Liver (tissue), 8 donors: ENCODE measurements at regions not wholly inside any gene's neighbourhood (a gene's known extent, or its start where the extent isn't known, plus 50 kb on each side); places are given as distances from the start of the nearest gene placed in this dataset.

ENCODE experiments used
- DNase-seq: peaks from one replicate; pipeline ENCODE4 v3.0.0-alpha.2; 2017; ENCODE audit warnings: low spot score
- H3K27ac ChIP-seq, 2 donors: one replicate each; pipeline ENCODE4 v1.7.0; 2013; ENCODE audit warnings: inconsistent platforms in 2 of 2, low read length in 2 of 2, control low read depth in 1 of 2, low read depth in 1 of 2, mild to moderate bottlenecking in 1 of 2
- H3K27me3 ChIP-seq, 4 donors: one replicate each; pipeline versions ENCODE4 v1.6.1 to v1.7.0; 2013; ENCODE audit warnings: low read length in 3 of 4, inconsistent platforms in 1 of 4, mild to moderate bottlenecking in 1 of 4, moderate library complexity in 1 of 4; ENCODE audit not compliant: control insufficient read depth in 4 of 4, insufficient read depth in 4 of 4
- H3K36me3 ChIP-seq, 4 donors: one replicate each; pipeline versions ENCODE4 v1.6.1 to v1.7.0; 2013; ENCODE audit warnings: low read length in 3 of 4, mild to moderate bottlenecking in 3 of 4, low read depth in 1 of 4, moderate library complexity in 1 of 4; ENCODE audit not compliant: control insufficient read depth in 4 of 4, insufficient read depth in 3 of 4
- H3K4me1 ChIP-seq, 4 donors: one replicate each; pipeline versions ENCODE4 v1.6.1 to v1.7.0; 2013; ENCODE audit warnings: low read length in 3 of 4, mild to moderate bottlenecking in 3 of 4, moderate library complexity in 1 of 4; ENCODE audit not compliant: control insufficient read depth in 4 of 4, insufficient read depth in 4 of 4
- H3K4me3 ChIP-seq, 3 donors: one replicate each; pipeline versions ENCODE4 v1.6.1 to v1.7.0; 2013; ENCODE audit warnings: low read length in 3 of 3, control low read depth in 1 of 3, low read depth in 1 of 3, mild to moderate bottlenecking in 1 of 3
- H3K9ac ChIP-seq, 2 donors: one replicate each; pipeline ENCODE4 v1.7.0; 2013; ENCODE audit warnings: low read length in 2 of 2, mild to moderate bottlenecking in 2 of 2, moderate library complexity in 2 of 2, control low read depth in 1 of 2, low read depth in 1 of 2
- H3K9me3 ChIP-seq, 4 donors: one replicate each; pipeline versions ENCODE4 v1.6.1 to v1.7.0; 2013; ENCODE audit warnings: low read length in 3 of 4; ENCODE audit not compliant: control insufficient read depth in 4 of 4
- ATF3 ChIP-seq: IDR thresholded peaks from 2 replicates; pipeline ENCODE4 v1.6.1; 2016; ENCODE audit warnings: antibody characterized with exemption
- CTCF ChIP-seq: fragments of 150-350 bp; IDR thresholded peaks from 2 replicates; pipeline ENCODE4 v1.5.1; 2017; ENCODE audit warnings: improper control_type of control experiment, low read depth, low read length; ENCODE audit not compliant: missing input control
- EGR1 ChIP-seq, 2 donors: IDR thresholded peaks; 2 replicates each; pipeline ENCODE4 v1.6.1; 2016 to 2018; ENCODE audit warnings: antibody characterized with exemption in 2 of 2, low read depth in 2 of 2
- FOXA1 ChIP-seq: IDR thresholded peaks from 2 replicates; pipeline ENCODE4 v1.6.1; 2016; ENCODE audit warnings: antibody characterized with exemption
- FOXA2 ChIP-seq: IDR thresholded peaks from 2 replicates; pipeline ENCODE4 v1.6.1; 2016; ENCODE audit warnings: antibody characterized with exemption
- GABPA ChIP-seq, 2 donors: IDR thresholded peaks in 1 of 2; conservative IDR thresholded peaks in 1 of 2; 2 replicates each; pipeline ENCODE4 v1.6.1; 2016; ENCODE audit warnings: antibody characterized with exemption in 2 of 2, mild to moderate bottlenecking in 1 of 2, moderate library complexity in 1 of 2
- HNF4A ChIP-seq, 2 donors: conservative IDR thresholded peaks; 2 replicates each; pipeline ENCODE4 v1.6.1; 2016; ENCODE audit warnings: antibody characterized with exemption in 2 of 2, mild to moderate bottlenecking in 2 of 2
- HNF4G ChIP-seq: IDR thresholded peaks from 2 replicates; pipeline ENCODE4 v1.6.1; 2016; ENCODE audit warnings: antibody characterized with exemption
- JUND ChIP-seq, 2 donors: IDR thresholded peaks; 2 replicates each; pipeline ENCODE4 v1.6.1; 2016; ENCODE audit warnings: antibody characterized with exemption in 2 of 2
- MAX ChIP-seq: IDR thresholded peaks from 2 replicates; pipeline ENCODE4 v1.6.1; 2016; ENCODE audit warnings: antibody characterized with exemption
- NR2F2 ChIP-seq: IDR thresholded peaks from 2 replicates; pipeline ENCODE4 v1.6.1; 2016; ENCODE audit warnings: antibody characterized with exemption
- RAD21 ChIP-seq, 2 donors: IDR thresholded peaks; 2 replicates each; pipeline ENCODE4 v1.6.1; 2016; ENCODE audit warnings: antibody characterized with exemption in 2 of 2, mild to moderate bottlenecking in 2 of 2
- REST ChIP-seq: IDR thresholded peaks from 2 replicates; pipeline ENCODE4 v1.6.1; 2016; ENCODE audit warnings: antibody characterized with exemption, mild to moderate bottlenecking
- RXRA ChIP-seq, 2 donors: IDR thresholded peaks; 2 replicates each; pipeline ENCODE4 v1.6.1; 2017 to 2018; ENCODE audit warnings: antibody characterized with exemption in 2 of 2, mild to moderate bottlenecking in 1 of 2
- SP1 ChIP-seq: IDR thresholded peaks from 2 replicates; pipeline ENCODE4 v1.6.1; 2018; ENCODE audit warnings: antibody characterized with exemption, mild to moderate bottlenecking
- YY1 ChIP-seq: IDR thresholded peaks from 2 replicates; pipeline ENCODE4 v1.6.1; 2016; ENCODE audit warnings: antibody characterized with exemption, mild to moderate bottlenecking
- WGBS: extraction: QIAGEN DNeasy Blood & Tissue Kit; methylation state at CpG from one replicate; pipeline ENCODE4 v1.1.7; 2013; 5-methylcytosine and 5-hydroxymethylcytosine counted together
- donor health status: healthy.
- donor health status: healthy.
- donor health status: healthy.
- donor health status: healthy.
- donor health status: healthy.

DNA sequence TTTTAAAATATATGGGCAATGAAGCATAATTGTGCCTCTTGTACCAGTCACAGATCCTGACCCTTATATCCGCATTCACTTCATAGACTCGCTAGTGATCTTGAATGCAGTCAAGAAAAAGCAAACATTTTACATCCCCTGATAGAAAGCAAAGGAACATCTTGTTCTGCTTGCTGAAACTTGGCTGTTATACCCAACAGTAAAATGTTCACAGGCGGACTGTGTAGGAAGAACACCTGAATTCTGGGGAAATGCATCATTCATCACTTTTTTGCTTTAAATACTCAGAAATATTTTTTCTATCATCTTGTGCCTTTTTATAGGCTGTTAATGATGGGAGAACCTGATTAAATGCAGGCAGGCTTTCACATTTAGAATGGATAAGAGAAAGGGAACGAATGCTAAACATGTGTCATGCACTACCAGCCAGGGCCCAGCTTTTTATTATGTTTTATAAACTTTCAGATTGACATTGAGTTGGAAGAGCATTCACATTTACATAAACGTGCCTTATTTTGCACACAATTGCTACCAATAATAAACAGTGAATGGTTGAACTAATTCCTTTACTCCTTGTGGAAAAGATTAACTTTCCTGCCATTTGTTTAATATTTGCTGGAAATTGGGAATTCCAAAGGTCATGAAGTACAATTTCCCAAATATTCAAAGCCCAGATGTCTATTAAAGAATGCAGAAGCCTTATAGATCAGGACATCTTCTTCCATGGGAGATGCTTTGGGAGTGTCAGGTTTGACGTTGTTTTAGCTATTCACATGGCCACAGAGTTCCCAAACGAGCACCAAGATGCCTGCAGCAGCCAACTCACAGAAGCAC is 756.2 kb downstream of the TLE1 start:
- no peaks in the 10 kb centered on the region for H3K36me3 ChIP-seq
- H3K9me3 ChIP-seq = no peaks in the 10 kb centered on the region
- H3K27ac ChIP-seq = no peak overlapping the region
- no peak overlapping the region for H3K4me3 ChIP-seq
- H3K4me1 ChIP-seq = no peaks in the 10 kb centered on the region
- H3K27me3 ChIP-seq = no peaks in the 10 kb centered on the region
- WGBS = 76% methylated on average over 7 of the region's 7 CpGs
- TF ChIP-seq GABPA (IDR thresholded peaks at IDR 0.05 in 1 of 2, conservative IDR thresholded peaks at IDR 0.05 in 1 of 2) = no peak
- H3K9ac ChIP-seq = no peak overlapping the region
- no peak for DNase-seq

DNA sequence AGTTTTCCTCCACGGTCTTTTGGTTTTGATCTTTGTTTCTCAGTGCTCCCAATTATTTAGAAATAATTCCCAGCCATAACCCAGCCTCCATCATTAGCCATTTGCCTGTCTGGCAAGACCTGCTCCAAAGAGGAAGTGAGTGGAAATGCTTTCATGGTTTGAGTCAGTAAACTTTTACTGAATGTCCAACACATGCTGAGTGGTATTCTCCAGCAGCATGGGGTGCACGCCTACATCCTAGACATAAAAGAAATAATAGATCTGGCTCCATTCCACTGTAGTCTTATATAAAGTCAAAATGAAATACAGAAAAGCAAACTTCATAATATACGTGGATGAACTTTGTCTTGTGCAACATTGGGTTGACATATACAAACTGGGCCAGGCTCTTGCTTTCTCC is 757.2 kb downstream of the TLE1 start:
- Histone ChIP-seq H3K9ac (no peak overlapping the region), H3K9me3 (peaks cover 0 to 1% (median 0%) of the 10 kb centered on the region in 4 donors), H3K27me3 (no peaks in the 10 kb centered on the region), H3K36me3 (no peaks in the 10 kb centered on the region), H3K4me3 (no peak overlapping the region), H3K4me1 (no peaks in the 10 kb centered on the region), H3K27ac (no peak overlapping the region)
- TF ChIP-seq JUND (IDR thresholded peaks at IDR 0.05) = no peak
- TF ChIP-seq GABPA (IDR thresholded peaks at IDR 0.05 in 1 of 2, conservative IDR thresholded peaks at IDR 0.05 in 1 of 2) = no peak
- no peak for TF ChIP-seq SP1
- TF ChIP-seq REST = no peak
- no peak for TF ChIP-seq YY1
- no peak for TF ChIP-seq NR2F2
- TF ChIP-seq FOXA1 = no peak
- no peak for TF ChIP-seq ATF3
- no peak for TF ChIP-seq RXRA (IDR thresholded peaks at IDR 0.05)
- no peak for TF ChIP-seq FOXA2
- no peak for TF ChIP-seq RAD21 (IDR thresholded peaks at IDR 0.05)
- TF ChIP-seq HNF4G = no peak
- TF ChIP-seq HNF4A (conservative IDR thresholded peaks at IDR 0.05) = no peak
- no peak for TF ChIP-seq MAX
- no peak for TF ChIP-seq CTCF
- TF ChIP-seq EGR1 (IDR thresholded peaks at IDR 0.05; ENCODE audit: low read depth in 2 of 2) = no peak
- WGBS = 58% methylated on average over 3 of the region's 3 CpGs
- DNase-seq = no peak
